Muscle of leg (tissue), 3 donors: ENCODE measurements at regions not wholly inside any gene's neighbourhood (a gene's known extent, or its start where the extent isn't known, plus 50 kb on each side); places are given as distances from the start of the nearest gene placed in this dataset.

Source experiments
- DNase-seq: peaks from one replicate; pipeline ENCODE4 v3.0.0; 2013
- H3K27ac ChIP-seq: one replicate; pipeline ENCODE4 v1.5.1; 2013; ENCODE audit warnings: mild to moderate bottlenecking, low read length, control low read depth
- H3K27me3 ChIP-seq: one replicate; pipeline ENCODE4 v1.6.1; 2013; ENCODE audit warnings: low read length; ENCODE audit not compliant: control insufficient read depth, insufficient read depth
- H3K36me3 ChIP-seq: one replicate; pipeline ENCODE4 v1.6.1; 2013; ENCODE audit warnings: low read length; ENCODE audit not compliant: control insufficient read depth, insufficient read depth
- H3K4me1 ChIP-seq: one replicate; pipeline ENCODE4 v1.6.1; 2013; ENCODE audit warnings: low read length; ENCODE audit not compliant: control insufficient read depth, insufficient read depth
- H3K4me3 ChIP-seq: one replicate; pipeline ENCODE4 v1.5.1; 2013; ENCODE audit warnings: low read length, control low read depth
- H3K9me3 ChIP-seq: replicated peaks from 2 replicates; pipeline ENCODE4 v1.6.1; 2013; ENCODE audit warnings: low read depth, low read length; ENCODE audit not compliant: control insufficient read depth
- WGBS: methylation state at CpG from one replicate; pipeline ENCODE4 v1.1.5; 2013; ENCODE audit warnings: missing lambda C conversion rate; ENCODE audit not compliant: insufficient coverage; 5-methylcytosine and 5-hydroxymethylcytosine counted together

DNA sequence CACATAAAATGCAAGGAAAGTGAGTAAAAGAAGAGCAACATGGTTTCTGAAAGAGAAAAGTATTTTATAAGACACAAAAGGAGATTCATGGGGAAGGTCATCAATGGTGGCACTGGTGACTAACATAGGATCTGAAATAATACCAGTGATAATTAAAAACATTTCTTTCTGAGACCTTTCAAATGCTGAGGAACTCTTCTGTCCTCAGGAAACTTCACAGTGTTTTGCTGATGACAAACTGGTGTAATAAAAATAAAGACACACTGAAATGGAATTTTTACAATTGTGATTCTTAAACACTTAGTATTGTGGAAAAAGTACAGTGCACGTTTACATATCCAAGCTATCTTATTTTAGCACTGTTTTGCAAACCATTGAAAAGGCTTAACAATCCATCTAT, 80.4 kb upstream of the ZBTB20 start:
- H3K36me3 ChIP-seq: no peaks in the 10 kb centered on the region
- H3K27me3 ChIP-seq: no peaks in the 10 kb centered on the region
- no peak overlapping the region for H3K27ac ChIP-seq
- H3K9me3 ChIP-seq: no peaks in the 10 kb centered on the region
- H3K4me1 ChIP-seq: no peaks in the 10 kb centered on the region
- no CpG with 5 or more reads among the region's 1 CpG for WGBS
- H3K4me3 ChIP-seq: no peak overlapping the region
- DNase-seq: no peak

DNA sequence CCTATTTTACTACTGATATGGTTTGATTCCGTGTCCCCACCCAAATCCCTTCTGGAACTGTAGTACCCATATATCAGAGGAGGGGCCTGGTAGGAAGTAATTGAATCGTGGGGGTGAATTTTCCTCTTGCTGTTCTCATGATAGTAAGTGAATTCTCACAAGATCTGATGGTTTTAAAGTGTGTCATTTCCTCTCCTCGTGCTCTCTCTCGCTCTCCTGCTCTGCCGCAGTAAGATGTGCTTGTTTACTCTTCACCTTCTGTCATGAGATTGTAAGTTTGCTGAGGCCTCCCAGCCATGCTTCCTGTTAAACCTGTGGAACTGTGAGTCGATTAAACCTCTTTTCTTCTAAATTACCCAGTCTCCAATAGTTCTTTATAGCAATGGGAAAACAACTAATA, 81.2 kb upstream of the ZBTB20 start:
- Histone ChIP-seq H3K27ac (no peak overlapping the region), H3K27me3 (no peaks in the 10 kb centered on the region), H3K4me1 (no peaks in the 10 kb centered on the region), H3K9me3 (no peaks in the 10 kb centered on the region), H3K4me3 (no peak overlapping the region), H3K36me3 (no peaks in the 10 kb centered on the region)
- no peak for DNase-seq
- WGBS: 50% methylated on average over 2 of the region's 6 CpGs

DNA sequence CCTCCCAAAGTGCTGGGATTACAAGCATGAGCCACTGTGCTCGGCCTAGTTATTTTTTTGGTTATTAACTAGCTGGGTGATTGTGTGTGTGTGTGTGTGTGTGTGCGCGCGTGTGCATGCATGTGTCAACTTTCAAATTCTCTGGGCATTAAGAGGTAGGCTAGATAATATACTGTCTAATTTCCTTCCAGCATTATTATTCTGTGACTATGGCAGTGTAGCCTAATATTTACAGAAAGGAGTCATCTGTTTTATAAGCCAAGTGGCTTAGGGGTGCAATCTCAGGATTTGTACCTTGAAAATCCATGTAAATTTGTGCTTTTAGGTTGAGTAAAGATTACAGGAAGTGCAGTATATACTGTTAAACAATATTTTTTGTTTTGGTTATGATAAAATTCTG, 85.1 kb upstream of the ZBTB20 start:
- Histone ChIP-seq H3K9me3 (no peaks in the 10 kb centered on the region), H3K36me3 (no peaks in the 10 kb centered on the region), H3K27me3 (no peaks in the 10 kb centered on the region), H3K4me3 (no peak overlapping the region), H3K4me1 (no peaks in the 10 kb centered on the region), H3K27ac (no peak overlapping the region)
- WGBS: no CpG with 5 or more reads among the region's 4 CpGs
- no peak for DNase-seq

DNA sequence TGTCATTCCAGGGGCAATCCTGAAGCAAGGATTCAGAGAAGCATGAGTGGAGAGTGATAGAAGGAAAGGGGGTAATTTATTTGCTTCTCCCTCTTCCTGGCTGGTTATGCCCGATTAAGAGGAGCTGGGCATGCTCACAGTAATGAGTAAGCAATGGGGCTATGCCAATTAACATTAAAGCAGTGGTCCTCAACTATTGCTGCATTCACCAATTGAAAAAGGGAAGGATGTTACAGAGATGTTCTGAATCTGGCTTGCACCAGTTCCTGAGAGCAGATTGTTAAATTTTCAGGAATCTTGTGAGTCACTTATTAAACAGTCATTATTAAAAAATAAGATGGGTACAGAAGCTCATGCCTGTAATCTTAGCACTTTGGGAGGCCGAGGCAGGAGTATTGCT, 85.9 kb upstream of the ZBTB20 start:
- Histone ChIP-seq H3K27ac (no peak overlapping the region), H3K4me3 (no peak overlapping the region), H3K27me3 (no peaks in the 10 kb centered on the region), H3K4me1 (no peaks in the 10 kb centered on the region), H3K9me3 (no peaks in the 10 kb centered on the region), H3K36me3 (no peaks in the 10 kb centered on the region)
- DNase-seq: no peak
- no CpG with 5 or more reads among the region's 2 CpGs for WGBS

DNA sequence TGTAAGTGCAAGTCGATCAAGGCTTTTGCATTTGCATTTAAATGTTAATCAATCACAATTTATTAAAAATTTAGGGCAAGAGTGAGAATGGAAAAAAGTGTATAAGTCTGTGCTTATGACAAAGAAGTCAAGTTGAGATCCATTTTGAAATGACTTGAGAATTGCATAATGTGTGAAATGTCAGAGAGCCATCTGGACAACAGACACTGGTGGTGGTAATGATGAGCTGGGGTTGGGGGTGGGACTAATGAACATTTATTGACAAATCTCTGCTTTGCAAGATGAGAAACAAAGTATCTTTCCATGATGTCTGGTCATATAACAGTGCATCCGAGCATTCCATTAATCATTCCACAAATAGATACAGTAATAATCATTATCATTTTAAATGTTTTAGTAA, 89.4 kb upstream of the ZBTB20 start:
- no CpG with 5 or more reads among the region's 2 CpGs for WGBS
- DNase-seq: no peak
- Histone ChIP-seq H3K4me1 (no peaks in the 10 kb centered on the region), H3K9me3 (no peaks in the 10 kb centered on the region), H3K27me3 (no peaks in the 10 kb centered on the region), H3K27ac (no peak overlapping the region), H3K4me3 (no peak overlapping the region), H3K36me3 (no peaks in the 10 kb centered on the region)

DNA sequence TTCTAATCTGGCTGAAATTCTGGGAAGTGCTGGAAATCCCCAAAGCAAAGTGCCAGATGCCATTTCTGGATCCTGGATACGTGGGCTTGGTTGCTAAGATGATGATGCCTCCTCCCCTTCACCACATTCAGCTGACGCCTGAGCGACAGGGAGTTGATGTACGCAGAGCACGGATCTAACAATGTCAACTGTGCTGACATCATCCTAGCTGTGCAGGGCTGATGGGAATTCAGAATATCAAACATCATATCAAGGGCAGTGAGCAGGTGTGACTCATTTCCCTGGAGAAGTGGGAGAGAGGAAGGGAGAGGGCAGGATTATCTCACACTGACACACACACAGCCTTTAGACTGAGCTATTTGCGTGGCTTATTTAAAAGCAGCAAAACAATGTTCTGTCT, 92.6 kb upstream of the ZBTB20 start:
- Histone ChIP-seq H3K36me3 (no peaks in the 10 kb centered on the region), H3K27me3 (no peaks in the 10 kb centered on the region), H3K4me3 (no peak overlapping the region), H3K4me1 (no peaks in the 10 kb centered on the region), H3K27ac (no peak overlapping the region), H3K9me3 (no peaks in the 10 kb centered on the region)
- peak; percentile 65 for DNase-seq
- no CpG with 5 or more reads among the region's 6 CpGs for WGBS

DNA sequence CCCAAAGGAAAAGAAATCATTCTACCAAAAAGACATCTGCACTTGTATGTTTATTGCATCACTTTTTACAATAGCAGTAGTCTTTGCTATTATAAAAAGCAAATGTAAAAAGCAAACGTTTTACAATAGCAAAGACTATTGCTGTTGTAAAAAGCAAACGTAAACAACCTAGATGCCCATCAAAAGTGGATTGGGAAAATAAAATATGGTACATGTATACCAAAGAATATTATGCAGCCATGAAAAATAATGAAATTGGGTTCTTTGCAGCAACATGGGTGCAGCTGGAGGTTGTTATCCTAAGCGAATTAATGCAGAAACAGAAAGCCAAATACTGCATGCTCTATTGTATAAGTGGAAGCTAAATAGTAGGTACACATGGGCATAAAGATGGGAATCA, 97.3 kb upstream of the ZBTB20 start:
- WGBS: 100% methylated on average over 1 of the region's 3 CpGs
- H3K27ac ChIP-seq: no peak overlapping the region
- DNase-seq: no peak

DNA sequence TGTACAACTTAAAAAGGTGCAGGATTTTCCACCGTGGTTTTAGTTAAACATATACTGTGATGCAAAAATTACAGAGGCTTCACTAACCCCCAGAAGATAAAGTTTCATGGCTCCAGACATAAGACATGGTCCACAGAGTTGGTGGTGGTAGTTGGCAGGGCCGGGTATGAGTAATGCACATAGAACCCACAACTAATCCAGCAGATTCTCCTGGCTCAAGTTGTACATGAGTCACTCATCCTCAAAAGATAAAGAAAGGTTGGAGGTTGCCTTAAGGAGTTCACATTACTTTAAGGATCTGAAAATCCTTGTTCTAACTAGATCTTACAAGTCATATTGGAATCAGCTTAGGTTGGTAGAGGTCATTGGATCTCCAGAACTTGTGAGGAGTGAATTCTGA, 98.3 kb upstream of the ZBTB20 start:
- no peaks in the 10 kb centered on the region for H3K27me3 ChIP-seq
- no peak for DNase-seq
- no peaks in the 10 kb centered on the region for H3K9me3 ChIP-seq
- WGBS: no CpG with 5 or more reads among the region's 2 CpGs
- no peaks in the 10 kb centered on the region for H3K36me3 ChIP-seq
- H3K4me1 ChIP-seq: no peaks in the 10 kb centered on the region
- H3K4me3 ChIP-seq: no peak overlapping the region
- no peak overlapping the region for H3K27ac ChIP-seq

More for the DNA sequence above, 97.3 kb upstream of the ZBTB20 start:
- Histone ChIP-seq H3K9me3 (no peaks in the 10 kb centered on the region), H3K4me1 (no peaks in the 10 kb centered on the region), H3K4me3 (no peak overlapping the region), H3K27me3 (no peaks in the 10 kb centered on the region), H3K36me3 (no peaks in the 10 kb centered on the region)

DNA sequence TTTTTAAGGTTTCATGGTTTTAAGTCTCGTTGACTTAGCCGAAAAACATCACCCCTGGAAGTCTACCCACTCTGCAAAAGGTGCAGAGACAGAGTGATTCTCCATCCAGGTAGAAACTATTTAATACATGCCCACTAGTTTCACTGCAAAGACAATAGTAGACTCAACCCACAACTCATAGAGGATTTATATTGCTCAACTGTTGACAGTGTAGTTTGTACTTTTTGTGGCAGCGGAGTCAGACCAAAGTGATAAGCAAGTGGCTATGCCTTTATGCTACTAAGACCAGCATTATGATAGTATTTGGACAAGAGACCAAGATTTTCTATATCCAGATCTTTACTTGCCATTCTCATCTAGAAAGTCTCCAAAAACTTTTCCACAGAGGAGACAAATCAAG, 98.8 kb upstream of the ZBTB20 start:
- Histone ChIP-seq H3K27me3 (no peaks in the 10 kb centered on the region), H3K4me3 (no peak overlapping the region), H3K36me3 (no peaks in the 10 kb centered on the region), H3K27ac (no peak overlapping the region), H3K9me3 (no peaks in the 10 kb centered on the region), H3K4me1 (no peaks in the 10 kb centered on the region)
- no peak for DNase-seq
- 100% methylated on average over 1 of the region's 3 CpGs for WGBS

DNA sequence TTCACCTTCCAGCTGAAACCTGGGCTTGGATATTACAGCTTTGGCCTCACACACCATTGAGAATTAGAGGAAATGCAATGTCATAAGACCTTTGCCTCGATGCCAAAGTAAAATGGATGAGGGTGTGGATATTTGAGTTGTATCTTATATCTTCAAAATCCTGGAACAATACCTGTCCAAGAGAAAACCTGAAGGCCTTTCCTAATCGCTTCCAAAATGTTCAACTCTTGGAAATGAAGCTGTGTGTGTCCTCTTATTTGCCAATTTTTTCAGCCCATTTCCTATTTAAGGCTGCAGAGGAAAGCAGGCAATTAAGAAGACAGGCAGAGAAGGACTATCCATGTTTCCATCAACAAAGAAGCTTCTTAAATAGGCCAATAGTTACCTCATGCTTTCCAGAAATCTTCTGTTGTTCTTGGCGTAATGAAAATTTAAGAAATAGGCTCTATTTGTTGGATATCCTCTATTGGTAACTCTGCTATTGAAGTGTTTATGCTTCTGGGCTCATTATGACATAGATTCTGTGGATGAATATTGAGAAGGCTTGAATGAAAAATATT, 99.5 kb upstream of the ZBTB20 start:
- peak; percentile 71 for DNase-seq
- no peak overlapping the region for H3K4me3 ChIP-seq
- H3K27me3 ChIP-seq: no peaks in the 10 kb centered on the region
- no peaks in the 10 kb centered on the region for H3K36me3 ChIP-seq
- no peaks in the 10 kb centered on the region for H3K9me3 ChIP-seq
- WGBS: no CpG with 5 or more reads among the region's 3 CpGs
- no peak overlapping the region for H3K27ac ChIP-seq
- H3K4me1 ChIP-seq: no peaks in the 10 kb centered on the region

DNA sequence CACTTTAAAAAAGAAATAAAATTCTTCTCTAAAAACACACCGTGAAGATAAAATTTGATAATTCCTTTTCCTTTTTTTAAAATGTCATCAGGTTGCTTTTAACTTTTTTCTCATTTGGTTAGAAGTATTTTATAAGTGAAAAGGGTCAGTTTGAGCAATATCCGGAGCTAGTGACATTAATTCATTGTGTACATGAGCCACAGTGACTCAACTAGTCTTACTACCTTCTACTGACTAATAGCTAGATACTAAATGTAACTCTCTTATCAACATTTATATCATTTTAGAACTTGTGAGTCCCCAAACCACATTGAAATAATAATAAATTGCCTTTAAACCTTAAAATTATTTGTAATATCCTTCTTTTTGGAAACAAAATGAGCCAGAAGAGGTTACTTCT, 101.2 kb upstream of the ZBTB20 start:
- no peaks in the 10 kb centered on the region for H3K4me1 ChIP-seq
- H3K27me3 ChIP-seq: no peaks in the 10 kb centered on the region
- H3K4me3 ChIP-seq: no peak overlapping the region
- DNase-seq: no peak
- no peaks in the 10 kb centered on the region for H3K36me3 ChIP-seq
- WGBS: no CpG with 5 or more reads among the region's 2 CpGs
- no peak overlapping the region for H3K27ac ChIP-seq
- H3K9me3 ChIP-seq: no peaks in the 10 kb centered on the region
